ENCODE measurements at regions not wholly inside any gene's neighbourhood (a gene's known extent, or its start where the extent isn't known, plus 50 kb on each side); places are given as distances from the start of the nearest gene placed in this dataset.

DNA sequence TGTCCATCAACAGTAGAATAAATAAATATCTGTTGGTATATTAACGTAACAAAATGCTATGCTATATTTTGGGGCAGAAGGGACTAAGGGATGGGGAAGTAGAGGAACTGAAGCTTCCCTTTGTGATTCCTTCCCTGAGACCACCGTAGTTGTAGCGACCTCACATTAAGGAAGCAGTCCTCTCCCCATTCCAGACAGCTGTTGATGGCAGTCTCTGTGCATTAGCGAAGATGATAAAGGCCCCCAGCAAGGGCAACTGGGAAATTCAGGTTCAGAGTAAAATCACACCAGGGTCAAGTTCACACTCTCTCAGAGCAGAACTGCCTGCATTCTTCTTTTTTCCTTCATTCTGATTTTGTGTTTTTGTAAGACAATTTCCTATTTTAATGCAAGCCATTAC, 259.0 kb downstream of the MEX3B start:
- Histone ChIP-seq H3K27ac (no peak overlapping the region), H3K27me3 (no peaks in the 10 kb centered on the region), H3K9me3 (peaks cover 0 to 4% of the 10 kb centered on the region in 2 donors), H3K4me1 (no peaks in the 10 kb centered on the region), H3K36me3 (no peaks in the 10 kb centered on the region), H3K4me3 (no peak overlapping the region)
- no peak for TF ChIP-seq POLR2AphosphoS5 (IDR thresholded peaks at IDR 0.05)
- no peak for TF ChIP-seq POLR2A (IDR thresholded peaks at IDR 0.05)
- TF ChIP-seq, protein P1, sequence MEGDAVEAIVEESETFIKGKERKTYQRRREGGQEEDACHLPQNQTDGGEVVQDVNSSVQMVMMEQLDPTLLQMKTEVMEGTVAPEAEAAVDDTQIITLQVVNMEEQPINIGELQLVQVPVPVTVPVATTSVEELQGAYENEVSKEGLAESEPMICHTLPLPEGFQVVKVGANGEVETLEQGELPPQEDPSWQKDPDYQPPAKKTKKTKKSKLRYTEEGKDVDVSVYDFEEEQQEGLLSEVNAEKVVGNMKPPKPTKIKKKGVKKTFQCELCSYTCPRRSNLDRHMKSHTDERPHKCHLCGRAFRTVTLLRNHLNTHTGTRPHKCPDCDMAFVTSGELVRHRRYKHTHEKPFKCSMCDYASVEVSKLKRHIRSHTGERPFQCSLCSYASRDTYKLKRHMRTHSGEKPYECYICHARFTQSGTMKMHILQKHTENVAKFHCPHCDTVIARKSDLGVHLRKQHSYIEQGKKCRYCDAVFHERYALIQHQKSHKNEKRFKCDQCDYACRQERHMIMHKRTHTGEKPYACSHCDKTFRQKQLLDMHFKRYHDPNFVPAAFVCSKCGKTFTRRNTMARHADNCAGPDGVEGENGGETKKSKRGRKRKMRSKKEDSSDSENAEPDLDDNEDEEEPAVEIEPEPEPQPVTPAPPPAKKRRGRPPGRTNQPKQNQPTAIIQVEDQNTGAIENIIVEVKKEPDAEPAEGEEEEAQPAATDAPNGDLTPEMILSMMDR (IDR thresholded peaks at IDR 0.05) = no peak
- no peak for DNase-seq (ENCODE audit: low spot score in 2 of 2)
- intact Hi-C loops (cut with DNase I; ENCODE audit: low total_unique reads) = no loop called here

DNA sequence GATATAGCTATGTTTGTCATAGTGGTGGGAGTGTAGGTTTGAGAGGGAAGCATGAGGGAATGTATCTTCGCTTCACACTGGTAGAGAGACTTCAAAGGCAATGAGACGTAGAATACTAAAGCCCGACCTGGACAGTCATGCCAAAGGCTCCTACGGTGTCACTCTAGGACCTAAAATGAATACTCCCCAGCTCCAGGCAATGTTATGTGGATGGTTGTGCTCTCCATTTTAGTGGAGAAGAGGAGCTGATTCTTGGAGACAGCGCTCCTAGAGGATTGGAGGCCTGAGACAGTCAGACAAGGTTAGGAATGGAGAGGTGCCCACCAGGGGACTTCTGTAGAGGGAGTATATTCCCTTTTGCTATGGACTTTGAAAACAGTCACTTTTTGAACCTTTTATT, 260.1 kb downstream of the MEX3B start:
- H3K9me3 ChIP-seq = peaks cover 0 to 4% of the 10 kb centered on the region in 2 donors
- H3K4me1 ChIP-seq = no peaks in the 10 kb centered on the region
- H3K27ac ChIP-seq = no peak overlapping the region
- H3K27me3 ChIP-seq = no peaks in the 10 kb centered on the region
- DNase-seq (ENCODE audit: low spot score in 2 of 2) = no peak
- intact Hi-C loops (cut with DNase I; ENCODE audit: low total_unique reads) = no loop called here
- H3K36me3 ChIP-seq = no peaks in the 10 kb centered on the region
- H3K4me3 ChIP-seq = no peak overlapping the region
- TF ChIP-seq POLR2A (IDR thresholded peaks at IDR 0.05) (no peak), POLR2AphosphoS5 (IDR thresholded peaks at IDR 0.05) (no peak)
- TF ChIP-seq, protein P1 (IDR thresholded peaks at IDR 0.05) = no peak

DNA sequence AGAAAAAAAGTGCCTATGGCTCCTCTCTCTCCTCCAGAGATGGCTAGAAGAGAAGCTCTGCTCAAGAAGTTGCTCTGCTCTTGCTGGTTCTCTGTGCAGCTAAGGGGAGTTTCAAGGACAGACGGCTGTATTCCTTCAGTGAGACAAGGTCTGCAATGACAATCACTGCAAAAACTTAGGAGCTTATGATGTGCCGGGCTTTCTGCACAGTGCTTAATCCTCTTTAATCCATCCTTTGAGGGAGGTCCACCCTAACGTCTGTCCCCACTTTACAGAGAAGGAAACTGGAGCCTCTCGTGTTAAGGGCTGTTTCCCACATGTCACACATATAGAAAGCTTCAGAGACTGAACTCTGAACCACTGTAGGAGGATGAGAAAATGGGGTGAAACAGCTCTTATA, 260.6 kb downstream of the MEX3B start:
- intact Hi-C loops (cut with DNase I; ENCODE audit: low total_unique reads) = no loop called here
- no peak for DNase-seq (ENCODE audit: low spot score in 2 of 2)
- Histone ChIP-seq H3K27me3 (no peaks in the 10 kb centered on the region), H3K4me3 (no peak overlapping the region), H3K36me3 (no peaks in the 10 kb centered on the region), H3K9me3 (peaks cover 0 to 4% of the 10 kb centered on the region in 2 donors), H3K27ac (no peak overlapping the region), H3K4me1 (no peaks in the 10 kb centered on the region)
- TF ChIP-seq POLR2A (IDR thresholded peaks at IDR 0.05) (no peak), POLR2AphosphoS5 (IDR thresholded peaks at IDR 0.05) (no peak)
- TF ChIP-seq, protein P1 (IDR thresholded peaks at IDR 0.05) = no peak

DNA sequence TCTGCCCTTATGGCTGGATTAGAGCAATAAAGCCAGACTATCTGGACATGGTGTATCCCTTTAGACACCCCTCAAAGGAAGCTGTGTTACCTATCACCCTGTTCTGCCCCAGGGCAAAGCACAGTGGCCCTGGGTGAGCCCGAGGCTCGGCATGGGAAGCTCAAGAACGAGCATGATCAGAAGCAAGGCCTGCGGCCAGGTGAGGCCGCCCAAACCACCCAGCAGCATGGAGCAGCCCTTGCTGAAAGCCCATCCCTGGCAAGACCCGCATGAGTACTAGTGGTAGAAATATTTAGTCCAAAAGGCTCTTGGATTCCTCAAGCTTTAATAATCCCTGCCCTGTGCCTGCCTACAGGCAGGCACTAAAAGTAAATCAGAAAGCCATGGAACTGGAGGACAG, 261.1 kb downstream of the MEX3B start:
- Histone ChIP-seq H3K27me3 (no peaks in the 10 kb centered on the region), H3K9me3 (peaks cover 0 to 4% of the 10 kb centered on the region in 2 donors), H3K4me3 (no peak overlapping the region), H3K4me1 (no peaks in the 10 kb centered on the region), H3K27ac (no peak overlapping the region), H3K36me3 (no peaks in the 10 kb centered on the region)
- DNase-seq (ENCODE audit: low spot score in 2 of 2) = no peak
- intact Hi-C loops (cut with DNase I; ENCODE audit: low total_unique reads) = no loop called here
- TF ChIP-seq POLR2A (IDR thresholded peaks at IDR 0.05) (no peak), POLR2AphosphoS5 (IDR thresholded peaks at IDR 0.05) (no peak)
- TF ChIP-seq, protein P1 (IDR thresholded peaks at IDR 0.05) = no peak

DNA sequence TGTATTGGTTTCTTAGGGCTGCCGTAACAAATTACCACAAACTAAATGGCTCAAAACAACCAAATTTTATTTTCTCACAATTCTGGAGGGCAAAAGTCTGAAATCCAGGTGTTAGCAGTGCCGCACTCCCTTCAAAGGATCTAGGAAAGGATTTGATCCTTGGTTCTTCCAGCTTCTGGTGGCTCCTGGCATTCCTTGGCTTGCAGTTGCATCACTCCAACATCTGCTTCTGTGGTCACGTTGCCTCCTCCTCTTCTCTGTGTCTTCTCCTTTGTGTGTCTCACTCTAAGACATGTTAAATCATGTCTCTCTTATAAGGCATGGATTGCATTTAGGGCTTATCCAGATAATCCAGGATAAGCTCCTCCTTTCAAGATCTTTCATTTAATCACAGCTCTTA, 262.2 kb downstream of the MEX3B start:
- intact Hi-C loops (cut with DNase I; ENCODE audit: low total_unique reads) = no loop called here
- no peak for DNase-seq (ENCODE audit: low spot score in 2 of 2)

More for the DNA sequence above, 262.2 kb downstream of the MEX3B start:
- Histone ChIP-seq H3K4me3 (no peak overlapping the region), H3K4me1 (no peaks in the 10 kb centered on the region), H3K27ac (no peak overlapping the region), H3K27me3 (no peaks in the 10 kb centered on the region), H3K9me3 (peaks cover 0 to 4% of the 10 kb centered on the region in 2 donors), H3K36me3 (no peaks in the 10 kb centered on the region)
- TF ChIP-seq, protein P1 (IDR thresholded peaks at IDR 0.05) = no peak
- no peak for TF ChIP-seq POLR2A (IDR thresholded peaks at IDR 0.05)
- TF ChIP-seq POLR2AphosphoS5 (IDR thresholded peaks at IDR 0.05) = no peak

Measured in breast epithelium (tissue), 4 donors.